A204.1 (cell line): ENCODE measurements at regions not wholly inside any gene's neighbourhood (a gene's known extent, or its start where the extent isn't known, plus 50 kb on each side); places are given as distances from the start of the nearest gene placed in this dataset.
"Not testable (repeated sequence)": the region's sequence is repeated elsewhere in the genome, so short reads cannot be mapped to it uniquely, and the experiment has no call there.

Experiments used
- FAIRE-seq: peaks from 2 replicates; lab custom pipeline; 2012; peaks lifted over from hg19 to GRCh38; lab: Jason Lieb, UNC

GRCh38 chr4:112708772-112709171 lies 71.8 kb downstream of the LARP7 start:
- no peak for FAIRE-seq

GRCh38 chr4:112714922-112715901 lies 78.3 kb downstream of the LARP7 start:
- no peak for FAIRE-seq

GRCh38 chr4:112717856-112718255 lies 80.9 kb downstream of the LARP7 start:
- FAIRE-seq, result no peak

- no peak for FAIRE-seq
Measured at GRCh38 chr4:112721627-112722026, 84.7 kb downstream of the LARP7 start.

GRCh38 chr4:112726041-112726440 lies 89.1 kb downstream of the LARP7 start:
- FAIRE-seq, result no peak

- FAIRE-seq, result not testable (repeated sequence)
Measured at GRCh38 chr4:112727728-112728127, 90.8 kb downstream of the LARP7 start.

- no peak for FAIRE-seq
Measured at GRCh38 chr4:112731715-112732114, 94.8 kb downstream of the LARP7 start.

- no peak for FAIRE-seq
Measured at GRCh38 chr4:112732142-112732541, 95.2 kb downstream of the LARP7 start.

GRCh38 chr4:112735474-112735951 lies 98.6 kb downstream of the LARP7 start:
- no peak for FAIRE-seq

GRCh38 chr4:112736718-112737135 lies 99.8 kb downstream of the LARP7 start:
- FAIRE-seq, result no peak

- no peak for FAIRE-seq
Measured at GRCh38 chr4:112739442-112739841, 102.5 kb downstream of the LARP7 start.

GRCh38 chr4:112747036-112747435 lies 110.1 kb downstream of the LARP7 start:
- no peak for FAIRE-seq

GRCh38 chr4:112748352-112748878 lies 111.5 kb downstream of the LARP7 start:
- no peak for FAIRE-seq

- FAIRE-seq, result not testable (repeated sequence)
Measured at GRCh38 chr4:112750749-112751148, 113.8 kb downstream of the LARP7 start.

- no peak for FAIRE-seq
Measured at GRCh38 chr4:112751447-112751846, 114.5 kb downstream of the LARP7 start.

GRCh38 chr4:112752061-112752460 lies 115.1 kb downstream of the LARP7 start:
- no peak for FAIRE-seq

- FAIRE-seq, result no peak
Measured at GRCh38 chr4:112752510-112752909, 115.6 kb downstream of the LARP7 start.

GRCh38 chr4:112753333-112753732 lies 116.4 kb downstream of the LARP7 start:
- no peak for FAIRE-seq

GRCh38 chr4:112759313-112759712 lies 122.4 kb downstream of the LARP7 start:
- no peak for FAIRE-seq

GRCh38 chr4:112765317-112765974 lies 128.5 kb downstream of the LARP7 start:
- no peak for FAIRE-seq

- no peak for FAIRE-seq
Measured at GRCh38 chr4:112766422-112766821, 129.5 kb downstream of the LARP7 start.

GRCh38 chr4:112767386-112767785 lies 130.4 kb downstream of the LARP7 start:
- no peak for FAIRE-seq

- FAIRE-seq, result no peak
Measured at GRCh38 chr4:112770114-112770513, 133.2 kb downstream of the LARP7 start.
